ENCODE measurements at regions not wholly inside any gene's neighbourhood (a gene's known extent, or its start where the extent isn't known, plus 50 kb on each side); places are given as distances from the start of the nearest gene placed in this dataset.

- TF ChIP-seq CTCF (IDR thresholded peaks at IDR 0.05) (no peak), POLR2A (IDR thresholded peaks at IDR 0.05) (no peak)
Measured at GRCh38 chr6:159425421-159425820, 256.2 kb downstream of the FNDC1 start.
